ENCODE measurements at regions not wholly inside any gene's neighbourhood (a gene's known extent, or its start where the extent isn't known, plus 50 kb on each side); places are given as distances from the start of the nearest gene placed in this dataset.

DNA sequence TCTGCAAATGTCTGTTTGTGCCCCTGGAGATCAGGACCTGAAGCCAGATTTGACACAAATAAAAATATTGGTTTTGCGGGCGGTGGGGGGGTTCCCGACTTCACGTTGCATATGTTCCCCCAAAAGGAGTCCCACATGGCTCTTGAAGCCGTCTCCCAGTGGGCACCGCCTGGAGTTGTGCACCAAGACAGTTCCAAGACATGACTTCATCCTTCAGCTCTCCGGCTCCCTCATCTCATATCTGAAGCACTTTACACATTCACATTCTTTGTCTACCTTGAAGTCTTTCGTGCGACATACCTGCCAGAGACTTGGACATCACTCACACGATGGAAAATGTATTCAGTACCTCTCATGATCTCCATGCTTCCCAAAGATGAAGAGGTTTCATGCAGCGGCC lies 362.8 kb upstream of the FOXK1 start:
- DNase-seq (ENCODE audit: low read depth) = no peak
- H3K4me3 ChIP-seq (ENCODE audit: low read depth, low read length) = no peak overlapping the region
- TF ChIP-seq, protein P1, sequence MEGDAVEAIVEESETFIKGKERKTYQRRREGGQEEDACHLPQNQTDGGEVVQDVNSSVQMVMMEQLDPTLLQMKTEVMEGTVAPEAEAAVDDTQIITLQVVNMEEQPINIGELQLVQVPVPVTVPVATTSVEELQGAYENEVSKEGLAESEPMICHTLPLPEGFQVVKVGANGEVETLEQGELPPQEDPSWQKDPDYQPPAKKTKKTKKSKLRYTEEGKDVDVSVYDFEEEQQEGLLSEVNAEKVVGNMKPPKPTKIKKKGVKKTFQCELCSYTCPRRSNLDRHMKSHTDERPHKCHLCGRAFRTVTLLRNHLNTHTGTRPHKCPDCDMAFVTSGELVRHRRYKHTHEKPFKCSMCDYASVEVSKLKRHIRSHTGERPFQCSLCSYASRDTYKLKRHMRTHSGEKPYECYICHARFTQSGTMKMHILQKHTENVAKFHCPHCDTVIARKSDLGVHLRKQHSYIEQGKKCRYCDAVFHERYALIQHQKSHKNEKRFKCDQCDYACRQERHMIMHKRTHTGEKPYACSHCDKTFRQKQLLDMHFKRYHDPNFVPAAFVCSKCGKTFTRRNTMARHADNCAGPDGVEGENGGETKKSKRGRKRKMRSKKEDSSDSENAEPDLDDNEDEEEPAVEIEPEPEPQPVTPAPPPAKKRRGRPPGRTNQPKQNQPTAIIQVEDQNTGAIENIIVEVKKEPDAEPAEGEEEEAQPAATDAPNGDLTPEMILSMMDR (IDR thresholded peaks at IDR 0.05; ENCODE audit: insufficient read depth, low read depth, low read length, missing control alignments) = no peak

DNA sequence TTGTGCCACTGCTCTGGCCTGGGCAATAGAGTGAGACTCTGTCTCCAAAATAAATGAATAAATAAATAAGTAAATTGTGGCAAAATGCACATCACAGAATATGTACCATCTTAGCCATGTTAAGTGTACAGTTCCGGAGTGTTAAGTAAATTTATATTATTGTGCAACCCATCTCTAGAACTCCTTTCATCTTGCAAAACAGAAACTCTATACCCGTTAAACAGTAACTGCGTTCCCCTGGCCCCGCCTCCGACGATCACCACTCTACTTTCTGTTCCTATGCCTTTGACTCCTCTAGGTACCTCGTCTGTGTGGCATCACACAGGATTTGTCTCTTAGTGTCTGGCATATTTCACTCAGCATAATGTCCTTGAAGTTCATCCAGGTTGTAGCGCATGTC lies 356.4 kb upstream of the FOXK1 start:
- no peak overlapping the region for H3K4me3 ChIP-seq (ENCODE audit: low read depth, low read length)
- TF ChIP-seq, protein P1 (IDR thresholded peaks at IDR 0.05; ENCODE audit: insufficient read depth, low read depth, low read length, missing control alignments) = no peak
- no peak for DNase-seq (ENCODE audit: low read depth)

DNA sequence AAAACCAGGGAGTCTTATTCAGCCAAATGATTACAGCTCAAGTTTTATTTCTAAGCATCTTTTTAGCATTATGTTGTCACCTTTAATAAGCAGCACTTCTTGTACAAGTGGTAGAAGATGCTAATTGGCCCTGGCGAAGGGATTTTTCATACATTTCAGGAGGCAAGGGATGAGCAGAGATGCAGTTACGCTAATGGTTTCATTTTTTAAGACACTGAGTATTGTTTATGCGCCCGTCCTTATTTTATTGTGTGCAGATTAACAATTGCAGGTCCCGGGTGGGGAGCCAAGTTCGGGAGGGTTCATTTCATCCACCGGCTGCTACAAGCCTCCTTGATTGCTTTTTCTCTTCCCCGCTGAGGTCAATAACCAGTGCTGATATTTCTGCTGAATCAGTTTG lies 350.4 kb upstream of the FOXK1 start:
- TF ChIP-seq, protein P1 (IDR thresholded peaks at IDR 0.05; ENCODE audit: insufficient read depth, low read depth, low read length, missing control alignments) = no peak

DNA sequence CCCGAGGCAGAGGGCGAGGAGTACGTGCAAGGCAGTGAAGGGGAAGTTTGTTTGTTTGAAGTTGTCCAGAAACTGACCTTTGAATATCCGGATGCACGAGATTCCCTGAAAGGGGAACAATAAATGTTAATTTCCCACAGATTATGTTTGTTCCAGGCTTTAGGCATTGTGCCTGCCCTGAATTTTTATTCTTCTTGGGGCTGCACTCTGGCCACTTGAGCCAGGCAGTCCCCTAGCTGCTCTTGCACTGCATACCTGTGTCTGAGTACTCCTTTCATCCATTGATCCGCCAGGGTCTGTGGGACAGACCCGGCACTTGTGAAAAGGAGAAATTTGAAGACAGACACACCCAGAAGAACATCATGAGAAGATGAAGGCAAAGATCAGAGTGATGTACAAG lies 343.5 kb upstream of the FOXK1 start:
- DNase-seq (ENCODE audit: low read depth) = no peak
- TF ChIP-seq, protein P1 (IDR thresholded peaks at IDR 0.05; ENCODE audit: insufficient read depth, low read depth, low read length, missing control alignments) = no peak
- no peak overlapping the region for H3K4me3 ChIP-seq (ENCODE audit: low read depth, low read length)

More for the DNA sequence above, 350.4 kb upstream of the FOXK1 start:
- DNase-seq (ENCODE audit: low read depth) = no peak
- H3K4me3 ChIP-seq (ENCODE audit: low read depth, low read length) = no peak overlapping the region

DNA sequence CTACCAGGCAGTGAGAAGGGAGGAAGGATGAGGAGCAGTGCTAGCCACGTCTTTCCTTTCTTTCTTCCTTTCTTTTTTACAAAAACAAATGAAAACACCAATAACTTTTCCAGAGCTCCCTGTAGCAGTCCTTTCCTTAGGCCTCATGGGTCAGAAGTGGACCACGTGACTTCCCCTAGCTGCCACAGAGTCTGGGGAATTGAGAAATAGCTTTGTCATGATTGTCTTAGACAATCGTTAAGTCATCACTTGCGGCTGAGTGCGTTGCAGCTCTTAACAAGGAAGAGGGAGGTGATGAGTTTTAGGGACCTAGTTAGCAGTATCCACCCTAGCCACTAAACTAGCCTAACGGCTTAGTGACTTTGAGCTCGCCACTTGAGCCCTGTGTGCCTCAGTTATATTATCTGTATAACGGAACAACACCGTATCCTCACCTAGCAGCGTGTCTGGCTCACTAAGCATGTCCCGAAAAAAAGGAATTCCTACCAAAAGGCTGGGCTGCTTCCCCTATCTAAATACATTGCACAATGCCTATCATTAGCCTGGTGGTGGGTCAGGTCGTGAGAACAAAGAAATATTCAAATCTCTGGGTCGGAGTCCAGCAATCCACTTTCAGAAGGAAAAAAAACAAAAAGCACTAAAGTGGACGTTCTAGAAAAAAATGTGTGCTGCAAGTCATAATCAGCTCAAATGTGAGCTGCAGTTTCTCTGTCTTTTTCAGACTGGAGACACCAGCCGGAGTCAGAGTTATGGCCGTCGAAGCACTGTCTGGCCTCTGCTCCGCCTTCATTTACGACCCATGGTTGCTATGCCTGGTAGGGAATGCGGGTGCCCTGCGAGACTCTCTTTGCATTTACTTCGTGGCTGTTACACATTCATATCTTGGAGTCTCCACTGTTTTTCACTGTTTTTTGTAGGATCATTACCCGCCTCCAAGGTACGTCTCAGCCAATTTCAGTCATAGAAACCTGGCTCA lies 338.5 kb upstream of the FOXK1 start:
- DNase-seq (ENCODE audit: low read depth) = no peak
- no peak overlapping the region for H3K4me3 ChIP-seq (ENCODE audit: low read depth, low read length)
- TF ChIP-seq, protein P1 (IDR thresholded peaks at IDR 0.05; ENCODE audit: insufficient read depth, low read depth, low read length, missing control alignments) = no peak

DNA sequence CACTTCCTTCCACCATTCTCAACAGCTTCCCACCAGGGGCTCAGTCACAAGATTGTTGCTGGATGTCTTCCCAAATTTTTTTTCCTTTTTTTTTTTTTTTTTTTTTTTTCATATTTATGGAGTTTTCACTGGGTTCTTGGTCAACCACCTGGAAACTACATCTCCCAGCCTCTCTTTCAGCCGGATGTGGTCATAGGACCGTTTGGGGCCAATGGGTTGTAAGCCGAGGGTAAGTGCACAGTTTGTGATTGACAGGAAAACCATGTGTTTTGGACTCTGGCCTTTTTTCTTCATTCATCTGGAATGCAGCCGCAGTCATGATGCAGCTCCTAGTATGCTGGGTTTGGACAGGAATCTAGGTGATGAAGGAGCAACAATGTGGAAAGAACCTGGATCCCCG lies 337.1 kb upstream of the FOXK1 start:
- DNase-seq (ENCODE audit: low read depth) = no peak
- H3K4me3 ChIP-seq (ENCODE audit: low read depth, low read length) = no peak overlapping the region
- TF ChIP-seq, protein P1 (IDR thresholded peaks at IDR 0.05; ENCODE audit: insufficient read depth, low read depth, low read length, missing control alignments) = no peak
